ENCODE measurements at regions not wholly inside any gene's neighbourhood (a gene's known extent, or its start where the extent isn't known, plus 50 kb on each side); places are given as distances from the start of the nearest gene placed in this dataset.
"Not testable (repeated sequence)": the region's sequence is repeated elsewhere in the genome, so short reads cannot be mapped to it uniquely, and the experiment has no call there.

GRCh38 chr3:66931699-66932098 is 66.4 kb upstream of the KBTBD8 start:
- no peak for TF ChIP-seq CTCF (IDR thresholded peaks at IDR 0.05)
- intact Hi-C loops (cut with DNase I): no loop called here
- no peaks in the 10 kb centered on the region for H3K4me1 ChIP-seq
- no peak overlapping the region for H3K4me3 ChIP-seq
- no peak for ATAC-seq
- no peak for FAIRE-seq
- no peaks in the 10 kb centered on the region for H3K9me3 ChIP-seq
- no peaks in the 10 kb centered on the region for H3K36me3 ChIP-seq
- DNase-seq: no peak
- H3K27ac ChIP-seq: no peak overlapping the region
- no peaks in the 10 kb centered on the region for H3K27me3 ChIP-seq
- 59 to 69% methylated on average over 1 of the region's 1 CpG for WGBS, 2 donors

GRCh38 chr3:66933233-66933632 is 64.9 kb upstream of the KBTBD8 start:
- DNase-seq (no peak), FAIRE-seq (no peak), ATAC-seq (no peak)

GRCh38 chr3:66934041-66934440 is 64.1 kb upstream of the KBTBD8 start:
- ATAC-seq: no peak
- Histone ChIP-seq H3K36me3 (no peaks in the 10 kb centered on the region), H3K9me3 (no peaks in the 10 kb centered on the region), H3K4me3 (no peak overlapping the region), H3K27ac (no peak overlapping the region), H3K27me3 (no peaks in the 10 kb centered on the region), H3K4me1 (no peaks in the 10 kb centered on the region)
- no peak for DNase-seq
- WGBS, 2 donors: 83 to 92% methylated on average over 1 of the region's 1 CpG
- no peak for TF ChIP-seq CTCF (IDR thresholded peaks at IDR 0.05)
- intact Hi-C loops (cut with DNase I): no loop called here
- no peak for FAIRE-seq

More at GRCh38 chr3:66933233-66933632, 64.9 kb upstream of the KBTBD8 start:
- intact Hi-C loops (cut with DNase I): no loop called here
- no peaks in the 10 kb centered on the region for H3K4me1 ChIP-seq
- no peak for TF ChIP-seq CTCF (IDR thresholded peaks at IDR 0.05)
- no peaks in the 10 kb centered on the region for H3K27me3 ChIP-seq
- H3K4me3 ChIP-seq: no peak overlapping the region
- H3K27ac ChIP-seq: no peak overlapping the region
- no peaks in the 10 kb centered on the region for H3K36me3 ChIP-seq
- H3K9me3 ChIP-seq: no peaks in the 10 kb centered on the region

- no peaks in the 10 kb centered on the region for H3K27me3 ChIP-seq
- DNase-seq (no peak), ATAC-seq (no peak), FAIRE-seq (no peak)
- H3K27ac ChIP-seq: no peak overlapping the region
- no peaks in the 10 kb centered on the region for H3K4me1 ChIP-seq
- no peak for TF ChIP-seq CTCF (IDR thresholded peaks at IDR 0.05)
- H3K4me3 ChIP-seq: no peak overlapping the region
- H3K9me3 ChIP-seq: no peaks in the 10 kb centered on the region
- 78 to 79% methylated on average over 3 of the region's 3 CpGs for WGBS, 2 donors
- intact Hi-C loops (cut with DNase I): no loop called here
- no peaks in the 10 kb centered on the region for H3K36me3 ChIP-seq
Measured at GRCh38 chr3:66934725-66935124, 63.4 kb upstream of the KBTBD8 start.

GRCh38 chr3:66937041-66937440 is 61.1 kb upstream of the KBTBD8 start:
- DNase-seq; ATAC-seq; H3K27ac ChIP-seq; H3K36me3 ChIP-seq; FAIRE-seq; H3K4me1 ChIP-seq; H3K9me3 ChIP-seq; intact Hi-C loops (cut with DNase I); H3K4me3 ChIP-seq; H3K27me3 ChIP-seq: not testable (repeated sequence)
- WGBS, 2 donors: 56 to 62% methylated on average over 6 of the region's 6 CpGs
